Common myeloid progenitor, CD34-positive (primary cell): ENCODE measurements at regions not wholly inside any gene's neighbourhood (a gene's known extent, or its start where the extent isn't known, plus 50 kb on each side); places are given as distances from the start of the nearest gene placed in this dataset.

Experiments used
- CTCF ChIA-PET: fragments of 350-600 bp; sonication (Branson Sonifier 250); formaldehyde crosslinking; loops from one replicate; lab custom pipeline; 2021; ENCODE audit warnings: antibody characterized with exemption; lab: Charles Lee
- POLR2A ChIA-PET: fragments of 350-600 bp; sonication (Branson Sonifier 250); formaldehyde crosslinking; loops from one replicate; lab custom pipeline; 2021; ENCODE audit warnings: antibody characterized with exemption; lab: Charles Lee
- DNase-seq, 3 donors: peaks; one replicate each; pipeline versions ENCODE4 v3.0.0 to v3.0.0-alpha.2; 2013
- H3K27ac ChIP-seq, 2 experiments: 1 replicate in 1 of 2; 2 replicates in 1 of 2; pipeline ENCODE4 v1.7.0; 2013; ENCODE audit warnings: inconsistent platforms in 2 of 2, low read length in 2 of 2, mild to moderate bottlenecking in 2 of 2, low read depth in 1 of 2, moderate library complexity in 1 of 2; ENCODE audit not compliant: severe bottlenecking in 2 of 2, insufficient read depth in 1 of 2, poor library complexity in 1 of 2
- H3K27me3 ChIP-seq, 5 experiments: replicated peaks in 2 of 5; 1 replicate in 3 of 5; 2 replicates in 2 of 5; pipeline versions ENCODE4 v1.6.1 to v1.7.0; 2013; ENCODE audit warnings: low read length in 4 of 5, mild to moderate bottlenecking in 2 of 5, moderate library complexity in 2 of 5, inconsistent platforms in 1 of 5; ENCODE audit not compliant: insufficient read depth in 5 of 5, control insufficient read depth in 4 of 5
- H3K36me3 ChIP-seq, 4 experiments: 1 replicate in 2 of 4; 2 replicates in 2 of 4; pipeline versions ENCODE4 v1.6.1 to v1.7.0; 2013; ENCODE audit warnings: low read length in 3 of 4, control low read depth in 1 of 4, mild to moderate bottlenecking in 1 of 4; ENCODE audit not compliant: control insufficient read depth in 4 of 4, insufficient read depth in 4 of 4
- H3K4me1 ChIP-seq, 4 experiments: 1 replicate in 3 of 4; 2 replicates in 1 of 4; pipeline versions ENCODE4 v1.6.1 to v1.7.1; 2013; ENCODE audit warnings: low read length in 3 of 4, mild to moderate bottlenecking in 3 of 4, control low read depth in 1 of 4, inconsistent platforms in 1 of 4, moderate library complexity in 1 of 4; ENCODE audit not compliant: control insufficient read depth in 4 of 4, insufficient read depth in 4 of 4; ENCODE audit errors: control extremely low read depth in 1 of 4
- H3K4me3 ChIP-seq, 7 experiments: 1 replicate in 4 of 7; 2 replicates in 3 of 7; pipeline versions ENCODE4 v1.5.1 to v1.7.0; 2013; ENCODE audit warnings: mild to moderate bottlenecking in 7 of 7, low read length in 6 of 7, moderate library complexity in 6 of 7, inconsistent platforms in 2 of 7, low read depth in 2 of 7, control low read depth in 1 of 7; ENCODE audit not compliant: insufficient read depth in 4 of 7, control insufficient read depth in 1 of 7; ENCODE audit errors: extremely low read depth in 1 of 7
- H3K9me3 ChIP-seq, 5 experiments: 1 replicate in 4 of 5; 2 replicates in 1 of 5; pipeline versions ENCODE4 v1.6.1 to v1.7.1; 2013; ENCODE audit warnings: low read length in 4 of 5, mild to moderate bottlenecking in 2 of 5, inconsistent platforms in 1 of 5, low read depth in 1 of 5, moderate library complexity in 1 of 5; ENCODE audit not compliant: control insufficient read depth in 4 of 5, insufficient read depth in 2 of 5; ENCODE audit errors: control extremely low read depth in 1 of 5
- WGBS: methylation state at CpG from one replicate; pipeline ENCODE4 v1.1.5; 2013; ENCODE audit not compliant: insufficient coverage; 5-methylcytosine and 5-hydroxymethylcytosine counted together

DNA sequence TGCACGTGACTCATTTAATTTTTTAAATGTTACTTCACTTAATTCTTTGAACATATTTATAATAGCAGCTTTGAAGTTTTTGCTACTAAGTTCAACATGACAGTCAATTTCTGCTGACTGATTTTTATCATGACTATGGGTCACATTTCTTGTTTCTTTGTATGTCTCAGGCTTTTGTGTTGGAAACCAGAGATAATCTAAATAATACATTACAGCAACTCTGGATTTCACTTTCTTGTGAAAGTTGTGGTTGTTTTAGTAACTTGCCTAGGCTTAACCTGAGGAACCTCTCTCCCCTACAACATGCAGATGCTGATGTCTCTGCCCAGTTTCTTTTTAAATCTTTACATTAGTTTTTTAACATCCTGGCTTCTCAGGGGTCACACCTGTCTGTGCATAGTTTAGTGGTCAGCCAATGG is 180.8 kb downstream of the CCDC71L start:
- Histone ChIP-seq H3K36me3 (no peaks in the 10 kb centered on the region), H3K27me3 (no peaks in the 10 kb centered on the region), H3K4me3 (no peak overlapping the region), H3K4me1 (peaks cover 0 to 4% (median 2%) of the 10 kb centered on the region in 4 experiments), H3K9me3 (no peaks in the 10 kb centered on the region), H3K27ac (no peak overlapping the region)
- no peak for DNase-seq
- CTCF ChIA-PET = no interaction called here
- POLR2A ChIA-PET = no interaction called here
- no CpG with 5 or more reads among the region's 1 CpG for WGBS

DNA sequence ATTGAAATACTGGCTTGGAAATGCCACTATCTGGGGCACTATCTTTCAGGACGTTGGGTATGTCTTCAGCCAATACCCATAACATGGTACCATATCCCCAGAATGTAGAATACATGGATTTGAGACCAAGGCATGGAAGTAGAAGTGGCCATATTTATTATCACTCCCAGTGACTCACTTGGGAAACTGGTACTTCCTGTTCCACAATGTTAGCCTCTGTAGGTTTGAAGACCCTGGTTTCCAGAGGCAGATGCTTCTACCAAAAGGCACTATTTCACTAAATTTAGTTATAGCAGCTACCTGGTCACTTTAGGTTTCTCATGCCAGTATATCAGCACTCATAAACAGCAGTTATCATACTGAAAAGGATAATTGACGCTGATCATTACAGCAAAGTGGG is 184.2 kb downstream of the CCDC71L start:
- Histone ChIP-seq H3K4me1 (peaks cover 0 to 4% (median 2%) of the 10 kb centered on the region in 4 experiments), H3K27ac (no peak overlapping the region), H3K4me3 (no peak overlapping the region), H3K9me3 (no peaks in the 10 kb centered on the region), H3K27me3 (no peaks in the 10 kb centered on the region), H3K36me3 (no peaks in the 10 kb centered on the region)
- DNase-seq = no peak
- CTCF ChIA-PET = interaction anchor here (0.6 to 1.2 kb wide), 3 partner anchors 13 to 1841 kb away, joined by 3 read pairs; no protein-coding TSS in a partner anchor
- WGBS = 92% methylated on average over 2 of the region's 2 CpGs
- POLR2A ChIA-PET = no interaction called here

DNA sequence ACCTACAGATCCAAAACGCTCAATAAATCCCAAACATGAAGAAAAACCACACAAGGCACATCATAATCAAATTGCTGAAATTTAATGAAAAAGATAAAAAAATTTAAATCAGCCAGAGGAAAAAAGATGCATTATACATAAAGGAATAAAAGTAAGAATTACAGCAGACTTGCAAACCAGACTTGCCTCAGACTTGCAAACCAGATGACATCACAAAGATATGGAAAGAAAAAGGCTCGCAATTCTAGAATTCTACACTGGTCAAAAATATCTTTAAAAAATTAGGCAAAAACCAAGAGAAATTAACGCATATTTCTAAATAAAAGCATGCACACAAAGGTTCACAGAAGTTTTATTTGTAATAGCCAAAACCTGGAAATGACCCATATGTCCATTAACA is 188.0 kb upstream of the NAMPT start:
- ChIA-PET CTCF (no interaction called here), POLR2A (no interaction called here)
- DNase-seq = no peak
- no peaks in the 10 kb centered on the region for H3K27me3 ChIP-seq
- no CpG with 5 or more reads among the region's 3 CpGs for WGBS
- H3K9me3 ChIP-seq = no peaks in the 10 kb centered on the region
- no peaks in the 10 kb centered on the region for H3K4me1 ChIP-seq
- no peak overlapping the region for H3K27ac ChIP-seq
- H3K36me3 ChIP-seq = no peaks in the 10 kb centered on the region
- no peak overlapping the region for H3K4me3 ChIP-seq

DNA sequence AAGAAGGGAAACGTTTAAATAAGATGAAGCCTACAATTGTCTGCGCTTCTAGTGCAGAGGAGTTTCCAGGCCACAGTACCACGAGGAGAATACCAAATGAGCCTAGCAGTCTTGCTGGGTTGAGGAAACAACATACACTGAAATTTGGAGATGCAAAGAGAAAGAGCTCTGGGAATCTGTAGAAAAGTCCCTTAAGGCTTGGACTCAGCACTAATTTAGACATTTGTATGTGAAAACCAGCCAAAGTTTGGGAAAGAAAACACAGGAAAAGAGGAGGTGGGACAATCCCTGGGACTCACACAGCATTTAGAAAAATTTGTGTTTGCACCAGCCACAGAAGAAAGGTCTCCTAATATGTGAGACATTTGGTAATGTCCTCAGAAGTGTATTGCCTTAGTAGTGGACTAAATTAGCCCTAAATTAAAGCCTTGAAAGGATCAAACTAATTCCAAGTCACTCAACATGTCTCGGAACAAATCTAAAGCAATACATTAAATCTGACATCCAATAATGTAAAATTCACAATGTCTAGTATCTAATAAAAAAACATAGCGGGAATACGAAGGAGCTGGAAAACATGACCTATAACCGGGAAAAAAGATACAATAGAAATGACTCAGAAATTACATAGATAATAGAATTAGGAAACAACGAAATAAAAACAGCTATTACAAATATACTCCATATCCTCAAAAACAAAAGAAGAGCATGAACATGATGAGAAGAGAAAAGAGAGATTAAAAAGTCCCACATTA is 187.1 kb upstream of the NAMPT start:
- DNase-seq = no peak
- ChIA-PET POLR2A (no interaction called here), CTCF (no interaction called here)
- Histone ChIP-seq H3K4me3 (no peak overlapping the region), H3K4me1 (no peaks in the 10 kb centered on the region), H3K36me3 (no peaks in the 10 kb centered on the region), H3K27ac (no peak overlapping the region), H3K27me3 (no peaks in the 10 kb centered on the region), H3K9me3 (no peaks in the 10 kb centered on the region)
- 82% methylated on average over 2 of the region's 8 CpGs for WGBS

DNA sequence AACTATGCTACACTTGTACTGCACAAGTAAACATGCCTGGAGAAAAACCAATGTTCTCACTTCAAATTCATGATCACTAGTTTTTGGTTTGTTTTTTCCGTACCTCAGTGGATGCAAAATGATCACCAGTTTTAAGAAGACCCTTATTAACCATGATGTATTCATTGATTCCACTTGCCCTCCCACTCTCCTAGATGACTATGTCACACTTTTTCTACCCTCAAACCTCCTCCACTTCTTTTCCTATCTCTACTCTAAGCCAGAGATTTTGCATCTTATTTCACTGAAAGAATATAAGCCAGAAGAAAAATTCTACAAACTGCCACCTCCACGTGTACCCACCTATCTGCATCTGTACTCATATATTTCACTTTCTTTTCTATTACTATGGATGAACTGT is 186.2 kb upstream of the NAMPT start:
- H3K36me3 ChIP-seq = no peaks in the 10 kb centered on the region
- no peak overlapping the region for H3K27ac ChIP-seq
- H3K27me3 ChIP-seq = no peaks in the 10 kb centered on the region
- ChIA-PET POLR2A (no interaction called here), CTCF (no interaction called here)
- WGBS = 92% methylated on average over 2 of the region's 2 CpGs
- H3K4me1 ChIP-seq = no peaks in the 10 kb centered on the region
- H3K9me3 ChIP-seq = no peaks in the 10 kb centered on the region
- no peak overlapping the region for H3K4me3 ChIP-seq
- DNase-seq = no peak

DNA sequence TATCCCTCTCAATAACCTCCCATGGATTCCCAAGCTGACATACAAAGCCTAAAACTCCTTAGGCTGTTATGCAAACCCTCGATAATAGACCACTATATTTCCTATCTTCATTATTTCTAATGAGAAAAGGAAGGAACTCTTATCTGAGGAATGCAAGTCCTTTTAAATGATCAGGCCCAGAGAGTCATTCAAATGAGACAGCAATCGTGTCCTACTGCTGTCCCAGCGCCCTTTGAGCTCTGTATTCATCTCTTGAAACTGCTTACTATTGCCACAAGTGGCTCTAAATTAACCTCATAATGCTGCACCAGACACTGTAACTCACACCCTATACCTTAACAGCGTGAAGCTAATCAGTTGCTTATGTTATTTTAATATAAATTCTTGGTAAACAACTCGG is 182.1 kb upstream of the NAMPT start:
- POLR2A ChIA-PET = no interaction called here
- H3K4me1 ChIP-seq = no peaks in the 10 kb centered on the region
- H3K27ac ChIP-seq = no peak overlapping the region
- H3K4me3 ChIP-seq = no peak overlapping the region
- WGBS = 93% methylated on average over 2 of the region's 5 CpGs
- no peaks in the 10 kb centered on the region for H3K36me3 ChIP-seq
- CTCF ChIA-PET = interaction anchor here (0.9 to 7.3 kb wide), 3 partner anchors 12 to 299 kb away, joined by 3 to 83 read pairs (median 3); no protein-coding TSS in a partner anchor
- no peaks in the 10 kb centered on the region for H3K27me3 ChIP-seq
- H3K9me3 ChIP-seq = no peaks in the 10 kb centered on the region
- no peak for DNase-seq

DNA sequence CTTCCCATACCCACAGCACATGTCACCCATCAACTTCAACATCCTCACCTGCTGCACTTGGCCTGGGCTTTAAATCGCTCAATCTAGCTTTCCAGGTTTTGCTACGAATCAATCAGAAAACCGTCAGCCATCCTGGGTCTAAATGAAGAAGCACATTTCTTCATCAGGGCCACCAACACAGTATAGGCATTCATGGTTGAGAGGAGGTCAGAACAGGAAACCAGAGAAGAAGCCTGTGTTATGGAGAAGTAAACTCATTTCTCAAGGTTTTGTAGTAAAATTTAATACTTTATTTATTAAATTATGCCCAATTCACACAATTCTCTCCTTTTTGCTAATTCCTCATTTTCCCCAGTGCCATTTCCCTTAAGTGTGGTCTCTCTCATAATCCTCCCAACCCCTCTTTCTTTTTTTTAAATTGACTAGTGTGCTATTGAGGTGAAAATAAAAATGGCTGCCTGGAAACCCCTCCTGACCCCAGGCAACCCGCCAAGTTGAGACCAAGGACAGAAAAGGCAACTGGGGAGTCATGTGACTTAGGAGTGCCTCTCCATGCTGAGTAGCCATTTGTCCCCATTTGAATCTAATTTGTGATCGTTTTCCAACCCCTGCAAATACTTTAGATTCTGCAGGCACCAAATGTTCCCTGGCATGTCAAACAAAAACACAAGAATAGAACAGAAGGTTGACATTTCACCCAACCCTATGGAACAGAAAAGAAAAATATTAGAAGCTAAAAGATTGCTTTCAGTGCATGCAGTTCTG is 181.1 kb upstream of the NAMPT start:
- ChIA-PET CTCF (interaction anchor here (0.6 to 7.3 kb wide), 5 partner anchors 11 to 911 kb away, joined by 3 to 83 read pairs (median 3); no protein-coding TSS in a partner anchor), POLR2A (no interaction called here)
- DNase-seq = peak in 1 of 3 donors; percentile 12
- no peaks in the 10 kb centered on the region for H3K27me3 ChIP-seq
- 100% methylated on average over 1 of the region's 5 CpGs for WGBS
- no peak overlapping the region for H3K4me3 ChIP-seq
- no peaks in the 10 kb centered on the region for H3K36me3 ChIP-seq
- no peaks in the 10 kb centered on the region for H3K4me1 ChIP-seq
- H3K9me3 ChIP-seq = no peaks in the 10 kb centered on the region
- no peak overlapping the region for H3K27ac ChIP-seq
